Endothelial cell of umbilical vein (primary cell): ENCODE measurements at regions not wholly inside any gene's neighbourhood (a gene's known extent, or its start where the extent isn't known, plus 50 kb on each side); places are given as distances from the start of the nearest gene placed in this dataset.

Source experiments
- BruUV-seq: library from RNA; stranded (reverse); fragments of 400-500 nt; replicated peaks from 2 replicates; lab custom pipeline; 2021; lab: Mats Ljungman, UMichigan
- CTCF ChIA-PET: fragments of 300-600, 350-600 bp; sonication (Branson Sonifier 250); formaldehyde crosslinking; loops from one replicate; lab custom pipeline; 2021; ENCODE audit warnings: antibody characterized with exemption, inconsistent platforms; lab: Charles Lee
- POLR2A ChIA-PET: fragments of 300-600, 350-600 bp; sonication (Branson Sonifier 250); formaldehyde crosslinking; loops from one replicate; lab custom pipeline; 2021; ENCODE audit warnings: antibody characterized with exemption, inconsistent platforms; lab: Charles Lee
- DNase-seq: peaks from one replicate; pipeline ENCODE4 v3.0.0-alpha.2; 2011; ENCODE audit warnings: low read depth, low spot score
- FAIRE-seq: peaks from 2 replicates; lab custom pipeline; 2011; peaks lifted over from hg19 to GRCh38; lab: Jason Lieb, UNC
- H2AFZ ChIP-seq: 2 replicates; pipeline ENCODE4 v1.6.0; 2012; ENCODE audit warnings: low read depth, low read length, control low read depth, inconsistent platforms
- H3K27ac ChIP-seq: 2 replicates; pipeline ENCODE4 v1.5.1; 2011; ENCODE audit warnings: low read depth, mild to moderate bottlenecking, control low read depth, low read length, moderate library complexity; ENCODE audit not compliant: insufficient read depth
- H3K27me3 ChIP-seq, 2 experiments: 2 replicates each; pipeline versions ENCODE4 v1.6.0 to v1.6.1; 2011; ENCODE audit warnings: low read length in 2 of 2, mixed read lengths in 1 of 2; ENCODE audit not compliant: control insufficient read depth in 2 of 2, insufficient read depth in 2 of 2
- H3K36me3 ChIP-seq, 2 experiments: 2 replicates in 1 of 2; 3 replicates in 1 of 2; pipeline ENCODE4 v1.5.1; 2011; ENCODE audit warnings: low read length in 2 of 2, mild to moderate bottlenecking in 1 of 2, moderate library complexity in 1 of 2; ENCODE audit not compliant: control insufficient read depth in 2 of 2, insufficient read depth in 2 of 2; ENCODE audit errors: extremely low read depth in 1 of 2
- H3K4me1 ChIP-seq: 3 replicates; pipeline ENCODE4 v1.5.1; 2011; ENCODE audit warnings: mild to moderate bottlenecking, low read length; ENCODE audit not compliant: control insufficient read depth, insufficient read depth; ENCODE audit errors: extremely low read depth
- H3K4me2 ChIP-seq: 2 replicates; pipeline ENCODE4 v1.6.1; 2011; ENCODE audit warnings: low read length, control low read depth, mixed read lengths; ENCODE audit not compliant: insufficient read depth
- H3K4me3 ChIP-seq, 3 experiments: fragments of 200-600 bp in 1 of 3; sonication (generic), shearing (Covaris generic) in 1 of 3; replicated peaks in 1 of 3; 2 replicates each; pipeline ENCODE4 v1.5.1; 2011 to 2016; ENCODE audit warnings: control low read depth in 3 of 3, low read length in 3 of 3, mild to moderate bottlenecking in 2 of 3, inconsistent platforms in 1 of 3, low read depth in 1 of 3, moderate library complexity in 1 of 3; ENCODE audit not compliant: insufficient read depth in 1 of 3
- H3K79me2 ChIP-seq: 2 replicates; pipeline ENCODE4 v1.6.0; 2012; ENCODE audit warnings: low read length, inconsistent platforms; ENCODE audit not compliant: control insufficient read depth, insufficient read depth
- H3K9ac ChIP-seq: replicated peaks from 2 replicates; pipeline ENCODE3; 2011; ENCODE audit warnings: low read length, control low read depth; ENCODE audit not compliant: insufficient read depth; ENCODE audit errors: extremely low read depth
- H3K9me1 ChIP-seq: replicated peaks from 3 replicates; pipeline ENCODE4 v1.6.0; 2011; ENCODE audit warnings: mild to moderate bottlenecking, low read length; ENCODE audit not compliant: control insufficient read depth, insufficient read depth; ENCODE audit errors: extremely low read depth
- H3K9me3 ChIP-seq: replicated peaks from 2 replicates; pipeline ENCODE4 v1.5.1; 2012; ENCODE audit warnings: low read length, inconsistent platforms; ENCODE audit not compliant: control insufficient read depth, insufficient read depth
- H4K20me1 ChIP-seq: replicated peaks from 2 replicates; pipeline ENCODE3; 2011; ENCODE audit warnings: mild to moderate bottlenecking, low read length; ENCODE audit not compliant: control insufficient read depth, insufficient read depth; ENCODE audit errors: extremely low read depth
- CTCF ChIP-seq, 2 donors: IDR thresholded peaks; 1 replicate in 1 of 2; 2 replicates in 1 of 2; pipeline ENCODE4 v1.5.1; 2011; ENCODE audit warnings: low read length in 2 of 2, mild to moderate bottlenecking in 2 of 2, moderate library complexity in 2 of 2, control low read depth in 1 of 2, inconsistent platforms in 1 of 2, low read depth in 1 of 2; ENCODE audit not compliant: insufficient read depth in 1 of 2; ENCODE audit errors: extremely low read depth in 1 of 2
- EZH2 ChIP-seq: IDR thresholded peaks from 2 replicates; pipeline ENCODE4 v1.6.1; 2012; ENCODE audit warnings: borderline replicate concordance, low read depth, mild to moderate bottlenecking, moderate library complexity, low read length, inconsistent platforms; ENCODE audit not compliant: severe bottlenecking
- FOS ChIP-seq: IDR thresholded peaks from 2 replicates; pipeline ENCODE4 v1.6.1; 2011; ENCODE audit warnings: mild to moderate bottlenecking, low read length, moderate library complexity, borderline replicate concordance; ENCODE audit not compliant: insufficient read depth
- GATA2 ChIP-seq: IDR thresholded peaks from 2 replicates; pipeline ENCODE4 v1.7.0; 2011; ENCODE audit warnings: low read depth, mild to moderate bottlenecking, moderate library complexity, mixed read lengths, low read length; ENCODE audit not compliant: insufficient read length, insufficient read depth
- JUN ChIP-seq: IDR thresholded peaks from 2 replicates; pipeline ENCODE4 v1.6.1; 2011; ENCODE audit warnings: borderline replicate concordance, low read depth; ENCODE audit not compliant: insufficient read length, insufficient read depth
- MYC ChIP-seq: IDR thresholded peaks from one replicate; pipeline ENCODE4 v1.6.1; 2011; ENCODE audit warnings: mild to moderate bottlenecking, low read depth, low read length
- POLR2A ChIP-seq: IDR thresholded peaks from 2 replicates; pipeline ENCODE4 v1.6.1; 2012; ENCODE audit warnings: low read depth, mild to moderate bottlenecking, control low read depth, low read length
- POLR2AphosphoS5 ChIP-seq: IDR thresholded peaks from 2 replicates; pipeline ENCODE4 v1.6.1; 2012; ENCODE audit warnings: low read depth, mild to moderate bottlenecking, control low read depth, low read length, moderate library complexity; ENCODE audit not compliant: insufficient read depth
- dilution Hi-C: fragments of 300-500 bp; cut with MboI; formaldehyde crosslinking; loops from one replicate; pipeline ENCODE4 v1.15.0; 2019; ENCODE audit warnings: low sequenced_read_pairs; ENCODE audit not compliant: extremely low pct_ligation_motif_present
- intact Hi-C: fragments of 100-400 bp; cut with micrococcal nuclease; formaldehyde crosslinking; loops from one replicate; pipeline ENCODE4 v1.10.0; 2022
- TF ChIP-seq, protein P1 (sequence below): IDR thresholded peaks from 2 replicates; pipeline ENCODE4 v1.6.1; 2011; ENCODE audit not compliant: insufficient read depth, insufficient read length

DNA sequence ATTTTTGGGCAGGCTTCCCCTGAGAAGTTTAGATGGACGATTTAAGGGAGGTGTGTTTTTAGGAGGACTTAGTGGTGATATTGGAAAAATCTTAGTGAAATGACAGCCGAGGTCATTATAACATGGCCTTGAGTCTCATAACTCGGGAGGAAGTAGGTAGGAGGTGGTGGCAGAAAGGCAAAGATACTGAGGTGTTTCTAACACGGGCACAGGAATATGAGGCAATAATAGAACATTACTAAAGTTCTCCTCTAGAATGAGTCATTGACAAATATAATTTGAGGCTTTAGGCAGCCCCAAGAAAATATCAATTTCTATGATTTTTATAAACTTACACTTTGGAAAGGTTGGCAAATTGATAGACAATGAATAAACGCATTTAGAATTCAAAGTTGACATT lies 146.1 kb upstream of the ZEB2 start:
- ChIA-PET POLR2A (no interaction called here), CTCF (no interaction called here)
- no peaks in the 10 kb centered on the region for H4K20me1 ChIP-seq
- H3K36me3 ChIP-seq, result no peaks in the 10 kb centered on the region
- intact Hi-C loops, result no loop called here
- DNase-seq (no peak), FAIRE-seq (no peak)
- no peak for TF ChIP-seq MYC
- no peak for TF ChIP-seq JUN
- TF ChIP-seq, protein P1, sequence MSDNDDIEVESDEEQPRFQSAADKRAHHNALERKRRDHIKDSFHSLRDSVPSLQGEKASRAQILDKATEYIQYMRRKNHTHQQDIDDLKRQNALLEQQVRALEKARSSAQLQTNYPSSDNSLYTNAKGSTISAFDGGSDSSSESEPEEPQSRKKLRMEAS, result no peak
- TF ChIP-seq GATA2, result no peak
- no peak for TF ChIP-seq EZH2
- no peak for TF ChIP-seq POLR2AphosphoS5
- no peak for TF ChIP-seq FOS
- no peak for TF ChIP-seq CTCF (IDR thresholded peaks at IDR 0.05; ENCODE audit: extremely low read depth in 1 of 2, insufficient read depth in 1 of 2, low read depth in 1 of 2, low read length in 2 of 2)
- TF ChIP-seq POLR2A, result no peak
- no peak overlapping the region for H2AFZ ChIP-seq
- H3K4me3 ChIP-seq, result no peak overlapping the region
- no peaks in the 10 kb centered on the region for H3K9me1 ChIP-seq
- no peaks in the 10 kb centered on the region for H3K9me3 ChIP-seq
- dilution Hi-C loops, result no loop called here
- no peaks in the 10 kb centered on the region for H3K79me2 ChIP-seq
- H3K9ac ChIP-seq, result no peak overlapping the region
- H3K4me2 ChIP-seq, result no peak overlapping the region
- H3K4me1 ChIP-seq, result no peaks in the 10 kb centered on the region
- no peaks in the 10 kb centered on the region for H3K27me3 ChIP-seq
- H3K27ac ChIP-seq, result no peak overlapping the region
- BruUV-seq, result no TSS peak
